MCF 10A (cell line): ENCODE measurements at regions not wholly inside any gene's neighbourhood (a gene's known extent, or its start where the extent isn't known, plus 50 kb on each side); places are given as distances from the start of the nearest gene placed in this dataset.

ENCODE experiments used
- BruUV-seq: library from RNA; stranded (reverse); fragments of 400-500 nt; replicated peaks from 2 replicates; lab custom pipeline; 2021; lab: Mats Ljungman, UMichigan
- CTCF ChIA-PET: fragments of 300-600 bp; sonication (Branson Sonifier 250); formaldehyde crosslinking; extraction: SDS; loops from one replicate; lab custom pipeline; 2021; ENCODE audit warnings: antibody characterized with exemption, inconsistent platforms; lab: Yijun Ruan, JAX
- POLR2A ChIA-PET: fragments of 300-600, 350-650 bp; sonication (Branson Sonifier 250); formaldehyde crosslinking; extraction: SDS; loops from one replicate; lab custom pipeline; 2020; ENCODE audit warnings: antibody characterized with exemption, inconsistent platforms; lab: Yijun Ruan, JAX
- DNase-seq: peaks from one replicate; pipeline ENCODE4 v3.0.0-alpha.2; 2018; ENCODE audit not compliant: unreplicated experiment
- H3K27ac Mint-ChIP-seq: one replicate; pipeline ENCODE4 v1.8.0; 2022; ENCODE audit warnings: mild to moderate bottlenecking, low read depth, mixed read lengths; ENCODE audit not compliant: unreplicated experiment
- H3K27me3 Mint-ChIP-seq: one replicate; pipeline ENCODE4 v1.8.0; 2022; ENCODE audit warnings: mixed read lengths; ENCODE audit not compliant: insufficient read depth, unreplicated experiment
- H3K36me3 Mint-ChIP-seq: one replicate; pipeline ENCODE4 v1.8.0; 2022; ENCODE audit warnings: mild to moderate bottlenecking, moderate library complexity, mixed read lengths; ENCODE audit not compliant: insufficient read depth, unreplicated experiment
- H3K4me1 Mint-ChIP-seq: one replicate; pipeline ENCODE4 v1.8.0; 2022; ENCODE audit warnings: mixed read lengths; ENCODE audit not compliant: insufficient read depth, unreplicated experiment
- H3K4me3 Mint-ChIP-seq: one replicate; pipeline ENCODE4 v1.8.0; 2022; ENCODE audit warnings: mild to moderate bottlenecking, moderate library complexity, mixed read lengths; ENCODE audit not compliant: unreplicated experiment
- H3K9me3 Mint-ChIP-seq: one replicate; pipeline ENCODE4 v1.8.0; 2022; ENCODE audit warnings: mixed read lengths; ENCODE audit not compliant: unreplicated experiment
- CTCF ChIP-seq: fragments of 200-600 bp; IDR thresholded peaks from one replicate; pipeline ENCODE4 v1.8.0; 2022; ENCODE audit warnings: antibody characterized with exemption, mild to moderate bottlenecking; ENCODE audit not compliant: unreplicated experiment
- intact Hi-C: fragments of 100-400 bp; cut with micrococcal nuclease; formaldehyde crosslinking; loops from 2 replicates; pipeline ENCODE4 v1.14.1; 2022

- H3K36me3 Mint-ChIP-seq = no peaks in the 10 kb centered on the region
- ChIA-PET CTCF (interaction anchor here (0.6 to 1.4 kb wide), 3 partner anchors 9 to 1778 kb away, joined by 3 to 4 read pairs (median 3); no protein-coding TSS in a partner anchor), POLR2A (no interaction called here)
- no TSS peak for BruUV-seq
- DNase-seq = no peak
- H3K9me3 Mint-ChIP-seq = no peaks in the 10 kb centered on the region
- H3K27me3 Mint-ChIP-seq = peaks cover 53% of the 10 kb centered on the region
- intact Hi-C loops = no loop called here
- H3K4me3 Mint-ChIP-seq = no peak overlapping the region
- TF ChIP-seq CTCF = no peak
- no peak overlapping the region for H3K27ac Mint-ChIP-seq
- no peaks in the 10 kb centered on the region for H3K4me1 Mint-ChIP-seq
These were observed 379.2 kb upstream of the NFE2L3 start for GRCh38 chr7:25772802-25773201.

- CTCF ChIA-PET = interaction anchor here (0.8 to 1.2 kb wide), 4 partner anchors 10 to 391 kb away, joined by 3 read pairs; no protein-coding TSS in a partner anchor
- H3K27me3 Mint-ChIP-seq = peaks cover 35% of the 10 kb centered on the region
- H3K4me3 Mint-ChIP-seq = no peak overlapping the region
- intact Hi-C loops = no loop called here
- H3K4me1 Mint-ChIP-seq = no peaks in the 10 kb centered on the region
- no peak for TF ChIP-seq CTCF
- POLR2A ChIA-PET = interaction anchor here (1.1 kb wide), 1 partner anchor 48 kb away, joined by 3 read pairs; no protein-coding TSS in a partner anchor
- no peaks in the 10 kb centered on the region for H3K36me3 Mint-ChIP-seq
- BruUV-seq = no TSS peak
- no peak for DNase-seq
- no peaks in the 10 kb centered on the region for H3K9me3 Mint-ChIP-seq
- H3K27ac Mint-ChIP-seq = no peak overlapping the region
These were observed 377.3 kb upstream of the NFE2L3 start for GRCh38 chr7:25774675-25775074.

- H3K27ac Mint-ChIP-seq = no peak overlapping the region
- H3K27me3 Mint-ChIP-seq = peaks cover 29% of the 10 kb centered on the region
- no peaks in the 10 kb centered on the region for H3K9me3 Mint-ChIP-seq
- CTCF ChIA-PET = interaction anchor here (0.8 to 1.2 kb wide), 3 partner anchors 11 to 391 kb away, joined by 3 read pairs; no protein-coding TSS in a partner anchor
- intact Hi-C loops = no loop called here
- H3K36me3 Mint-ChIP-seq = no peaks in the 10 kb centered on the region
- no TSS peak for BruUV-seq
- POLR2A ChIA-PET = no interaction called here
- TF ChIP-seq CTCF = no peak
- H3K4me1 Mint-ChIP-seq = no peaks in the 10 kb centered on the region
- no peak for DNase-seq
- H3K4me3 Mint-ChIP-seq = no peak overlapping the region
These were observed 376.4 kb upstream of the NFE2L3 start for GRCh38 chr7:25775570-25775969.

GRCh38 chr7:25775999-25776743 lies 375.8 kb upstream of the NFE2L3 start:
- no peaks in the 10 kb centered on the region for H3K4me1 Mint-ChIP-seq
- ChIA-PET POLR2A (no interaction called here), CTCF (interaction anchor here (0.6 kb wide), 1 partner anchor 9 kb away, joined by 3 read pairs; no protein-coding TSS in a partner anchor)
- no peaks in the 10 kb centered on the region for H3K36me3 Mint-ChIP-seq
- intact Hi-C loops = no loop called here
- no peak for DNase-seq
- no peak for TF ChIP-seq CTCF
- peaks cover 35% of the 10 kb centered on the region for H3K27me3 Mint-ChIP-seq
- H3K9me3 Mint-ChIP-seq = no peaks in the 10 kb centered on the region
- H3K27ac Mint-ChIP-seq = no peak overlapping the region
- H3K4me3 Mint-ChIP-seq = no peak overlapping the region
- no TSS peak for BruUV-seq
